CD14-positive monocyte (primary cell): ENCODE measurements at regions not wholly inside any gene's neighbourhood (a gene's known extent, or its start where the extent isn't known, plus 50 kb on each side); places are given as distances from the start of the nearest gene placed in this dataset.

Experiments used
- DNase-seq, 3 donors: peaks; one replicate each; pipeline ENCODE4 v3.0.0-alpha.2; 2011 to 2022
- H2AFZ ChIP-seq: 2 replicates; pipeline ENCODE4 v1.6.0; 2012; ENCODE audit warnings: mild to moderate bottlenecking, low read depth, low read length, inconsistent platforms; ENCODE audit not compliant: insufficient read depth, poor library complexity, severe bottlenecking
- H3K27ac ChIP-seq, 2 donors: 1 replicate in 1 of 2; 2 replicates in 1 of 2; pipeline ENCODE4 v1.5.1; 2012 to 2013; ENCODE audit warnings: low read length in 2 of 2, control low read depth in 1 of 2, inconsistent platforms in 1 of 2, low read depth in 1 of 2, mild to moderate bottlenecking in 1 of 2
- H3K27me3 ChIP-seq, 2 donors: one replicate each; pipeline versions ENCODE4 v1.6.0 to v1.6.1; 2011 to 2013; ENCODE audit warnings: low read length in 2 of 2; ENCODE audit not compliant: control insufficient read depth in 2 of 2, insufficient read depth in 2 of 2
- H3K36me3 ChIP-seq, 2 donors: replicated peaks in 1 of 2; 1 replicate in 1 of 2; 2 replicates in 1 of 2; pipeline versions ENCODE4 v1.5.1 to v1.6.1; 2012 to 2013; ENCODE audit warnings: low read length in 2 of 2, control low read depth in 1 of 2, inconsistent platforms in 1 of 2, mild to moderate bottlenecking in 1 of 2; ENCODE audit not compliant: insufficient read depth in 2 of 2, control insufficient read depth in 1 of 2
- H3K4me1 ChIP-seq, 2 donors: 1 replicate in 1 of 2; 2 replicates in 1 of 2; pipeline versions ENCODE4 v1.5.1 to v1.6.1; 2012 to 2013; ENCODE audit warnings: low read length in 2 of 2, control low read depth in 1 of 2, inconsistent platforms in 1 of 2, mild to moderate bottlenecking in 1 of 2, moderate library complexity in 1 of 2; ENCODE audit not compliant: insufficient read depth in 2 of 2, control insufficient read depth in 1 of 2
- H3K4me2 ChIP-seq: replicated peaks from 2 replicates; pipeline ENCODE3; 2012; ENCODE audit warnings: low read length, moderate library complexity, mild to moderate bottlenecking; ENCODE audit not compliant: poor library complexity, severe bottlenecking; ENCODE audit errors: extremely low read depth
- H3K4me3 ChIP-seq, 3 experiments: fragments of 200-600 bp in 1 of 3; sonication (generic) in 1 of 3; replicated peaks in 1 of 3; 1 replicate in 2 of 3; 2 replicates in 1 of 3; pipeline ENCODE4 v1.5.1; 2011 to 2013; ENCODE audit warnings: low read length in 3 of 3, mild to moderate bottlenecking in 3 of 3, control low read depth in 2 of 3, low read depth in 2 of 3, inconsistent platforms in 1 of 3, moderate library complexity in 1 of 3
- H3K79me2 ChIP-seq: 2 replicates; pipeline ENCODE4 v1.6.0; 2012; ENCODE audit warnings: mild to moderate bottlenecking, control low read depth, inconsistent platforms, low read length, moderate library complexity; ENCODE audit not compliant: insufficient read depth
- H3K9ac ChIP-seq: 2 replicates; pipeline ENCODE4 v1.6.0; 2017; ENCODE audit warnings: low read length, mild to moderate bottlenecking; ENCODE audit not compliant: insufficient read depth, poor library complexity, severe bottlenecking
- H3K9me3 ChIP-seq, 2 donors: replicated peaks in 1 of 2; 1 replicate in 1 of 2; 2 replicates in 1 of 2; pipeline versions ENCODE4 v1.5.1 to v1.6.1; 2012 to 2013; ENCODE audit warnings: low read length in 2 of 2, control low read depth in 1 of 2; ENCODE audit not compliant: control insufficient read depth in 1 of 2, insufficient read depth in 1 of 2
- H4K20me1 ChIP-seq: 2 replicates; pipeline ENCODE4 v1.6.0; 2012; ENCODE audit warnings: mild to moderate bottlenecking, low read length, control low read depth, moderate library complexity; ENCODE audit not compliant: insufficient read depth
- H3K27ac Mint-ChIP-seq, 7 donors: one replicate each; pipeline ENCODE4 v1.8.0; 2020; ENCODE audit warnings: mild to moderate bottlenecking in 7 of 7, mixed read lengths in 7 of 7, moderate library complexity in 6 of 7, inconsistent platforms in 2 of 7
- H3K27me3 Mint-ChIP-seq, 3 donors: one replicate each; pipeline ENCODE4 v1.8.0; 2021 to 2022; ENCODE audit warnings: low read depth in 3 of 3, mild to moderate bottlenecking in 3 of 3, mixed read lengths in 3 of 3, moderate library complexity in 3 of 3, inconsistent platforms in 1 of 3
- H3K36me3 Mint-ChIP-seq, 2 donors: one replicate each; pipeline ENCODE4 v1.8.0; 2020; ENCODE audit warnings: mixed read lengths in 2 of 2, inconsistent platforms in 1 of 2, mild to moderate bottlenecking in 1 of 2
- H3K4me1 Mint-ChIP-seq: one replicate; pipeline ENCODE4 v1.8.0; 2020; ENCODE audit warnings: mild to moderate bottlenecking, mixed read lengths
- H3K4me3 Mint-ChIP-seq, 2 donors: one replicate each; pipeline ENCODE4 v1.8.0; 2020; ENCODE audit warnings: mild to moderate bottlenecking in 2 of 2, mixed read lengths in 2 of 2, moderate library complexity in 1 of 2
- H3K9me3 Mint-ChIP-seq, 7 donors: one replicate each; pipeline ENCODE4 v1.8.0; 2020 to 2022; ENCODE audit warnings: mixed read lengths in 7 of 7, mild to moderate bottlenecking in 6 of 7, moderate library complexity in 6 of 7, inconsistent platforms in 2 of 7
- WGBS: methylation state at CpG from one replicate; pipeline ENCODE4 v1.1.5; 2013; ENCODE audit warnings: missing lambda C conversion rate; ENCODE audit not compliant: insufficient coverage; 5-methylcytosine and 5-hydroxymethylcytosine counted together
- intact Hi-C, 2 donors: fragments of 100-400 bp; cut with micrococcal nuclease; formaldehyde crosslinking; loops; one replicate each; pipeline versions ENCODE4 v1.15.0 to v1.15.1; 2023
- TF ChIP-seq, protein P1 (sequence below): fragments of 200-600 bp; IDR thresholded peaks from one replicate; pipeline ENCODE4 v1.8.0; 2022; ENCODE audit warnings: antibody characterized with exemption, mild to moderate bottlenecking

DNA sequence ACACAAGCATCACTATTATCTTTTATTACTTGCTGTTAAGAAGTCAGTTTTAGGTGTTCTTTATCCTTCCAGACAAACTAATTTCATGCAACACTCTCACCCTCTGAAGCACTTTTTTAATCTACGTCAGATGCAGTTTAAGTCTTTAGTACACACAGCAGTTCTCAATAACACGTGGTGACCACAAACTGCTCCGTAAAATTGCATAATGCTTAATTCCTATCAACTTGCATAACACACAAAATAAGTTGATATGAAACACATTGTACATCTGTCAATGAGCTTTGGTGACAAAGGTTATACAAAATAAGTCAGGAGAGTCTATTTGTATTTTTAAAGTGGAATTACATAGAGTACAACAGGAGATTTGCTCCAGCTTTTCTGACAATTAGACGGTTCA, 140.9 kb upstream of the ETS2 start:
- 0% methylated on average over 1 of the region's 4 CpGs for WGBS
- Mint-ChIP-seq H3K36me3 (peaks cover 0 to 3% of the 10 kb centered on the region in 2 donors), H3K9me3 (peaks cover 0 to 8% (median 0%) of the 10 kb centered on the region in 7 donors), H3K27me3 (peaks cover 14 to 28% (median 21%) of the 10 kb centered on the region in 3 donors), H3K4me3 (no peak overlapping the region), H3K27ac (no peak overlapping the region), H3K4me1 (peaks cover 37% of the 10 kb centered on the region)
- Histone ChIP-seq H4K20me1 (no peaks in the 10 kb centered on the region), H3K27ac (no peak overlapping the region), H3K4me3 (no peak overlapping the region), H3K79me2 (no peaks in the 10 kb centered on the region), H3K9me3 (no peaks in the 10 kb centered on the region), H3K27me3 (peaks cover 18 to 24% of the 10 kb centered on the region in 2 donors), H2AFZ (no peak overlapping the region), H3K4me2 (no peak overlapping the region), H3K36me3 (no peaks in the 10 kb centered on the region), H3K9ac (no peak overlapping the region), H3K4me1 (peaks cover 28 to 46% of the 10 kb centered on the region in 2 donors)
- TF ChIP-seq, protein P1, sequence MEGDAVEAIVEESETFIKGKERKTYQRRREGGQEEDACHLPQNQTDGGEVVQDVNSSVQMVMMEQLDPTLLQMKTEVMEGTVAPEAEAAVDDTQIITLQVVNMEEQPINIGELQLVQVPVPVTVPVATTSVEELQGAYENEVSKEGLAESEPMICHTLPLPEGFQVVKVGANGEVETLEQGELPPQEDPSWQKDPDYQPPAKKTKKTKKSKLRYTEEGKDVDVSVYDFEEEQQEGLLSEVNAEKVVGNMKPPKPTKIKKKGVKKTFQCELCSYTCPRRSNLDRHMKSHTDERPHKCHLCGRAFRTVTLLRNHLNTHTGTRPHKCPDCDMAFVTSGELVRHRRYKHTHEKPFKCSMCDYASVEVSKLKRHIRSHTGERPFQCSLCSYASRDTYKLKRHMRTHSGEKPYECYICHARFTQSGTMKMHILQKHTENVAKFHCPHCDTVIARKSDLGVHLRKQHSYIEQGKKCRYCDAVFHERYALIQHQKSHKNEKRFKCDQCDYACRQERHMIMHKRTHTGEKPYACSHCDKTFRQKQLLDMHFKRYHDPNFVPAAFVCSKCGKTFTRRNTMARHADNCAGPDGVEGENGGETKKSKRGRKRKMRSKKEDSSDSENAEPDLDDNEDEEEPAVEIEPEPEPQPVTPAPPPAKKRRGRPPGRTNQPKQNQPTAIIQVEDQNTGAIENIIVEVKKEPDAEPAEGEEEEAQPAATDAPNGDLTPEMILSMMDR, result no peak
- intact Hi-C loops, result no loop called here
- DNase-seq, result no peak

DNA sequence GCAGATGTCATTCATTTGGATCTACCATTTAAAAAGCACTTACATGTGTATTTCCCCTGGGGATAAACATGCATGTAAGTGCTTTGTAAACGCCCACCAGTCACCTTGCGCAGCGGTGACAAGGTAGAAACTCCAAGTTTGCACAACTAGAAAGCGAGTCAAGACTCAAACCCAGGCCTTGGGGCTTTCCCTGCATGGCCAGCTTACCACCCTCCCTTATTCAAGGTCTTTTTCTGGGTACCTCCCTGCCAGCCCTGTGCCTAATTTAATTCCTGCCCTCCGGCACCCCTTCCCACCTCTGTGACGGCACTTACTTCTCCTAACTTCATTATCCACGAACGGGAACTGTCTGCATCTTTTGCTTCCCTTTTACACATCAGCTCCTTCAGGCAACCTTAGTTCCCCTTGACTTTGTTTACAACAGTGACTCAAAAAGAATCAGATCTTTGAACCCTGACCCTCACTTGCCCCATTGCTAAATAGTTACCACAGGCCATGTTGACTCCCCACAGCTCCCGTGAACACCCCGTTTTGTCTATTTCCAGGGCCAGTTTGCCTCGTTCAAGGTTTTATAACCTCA, 138.3 kb upstream of the ETS2 start:
- Histone ChIP-seq H3K4me2 (peak overlapping the region; percentile 32), H4K20me1 (no peaks in the 10 kb centered on the region), H3K4me1 (peaks cover 16 to 26% of the 10 kb centered on the region in 2 donors), H3K9ac (peak overlapping the region; percentile 2), H3K27ac (no peak overlapping the region), H3K36me3 (no peaks in the 10 kb centered on the region), H3K27me3 (peaks cover 4 to 5% of the 10 kb centered on the region in 2 donors), H3K79me2 (no peaks in the 10 kb centered on the region), H3K4me3 (no peak overlapping the region), H2AFZ (no peak overlapping the region), H3K9me3 (no peaks in the 10 kb centered on the region)
- TF ChIP-seq, protein P1, result no peak
- peaks cover 0 to 2% (median 0%) of the 10 kb centered on the region in 7 donors for H3K9me3 Mint-ChIP-seq
- peaks cover 0 to 10% (median 8%) of the 10 kb centered on the region in 3 donors for H3K27me3 Mint-ChIP-seq
- intact Hi-C loops, result no loop called here
- H3K4me3 Mint-ChIP-seq, result peak overlapping the region in 1 of 2 donors; percentile 44
- peak overlapping the region; percentile 49 to 86 (median 77) for H3K27ac Mint-ChIP-seq
- WGBS, result 36% methylated on average over 11 of the region's 11 CpGs
- H3K36me3 Mint-ChIP-seq, result peaks cover 0 to 3% of the 10 kb centered on the region in 2 donors
- peak; percentile 53 to 86 (median 71) for DNase-seq
- peaks cover 28% of the 10 kb centered on the region for H3K4me1 Mint-ChIP-seq
